Osteocyte (in vitro differentiated cells): ENCODE measurements at regions not wholly inside any gene's neighbourhood (a gene's known extent, or its start where the extent isn't known, plus 50 kb on each side); places are given as distances from the start of the nearest gene placed in this dataset.

ENCODE experiments used
- DNase-seq: peaks from one replicate; pipeline ENCODE4 v3.0.0; 2021; ENCODE audit warnings: mixed read lengths; ENCODE audit not compliant: unreplicated experiment; ENCODE audit errors: extremely low spot score
- H3K27ac Mint-ChIP-seq: one replicate; pipeline ENCODE4 v1.8.0; 2021; ENCODE audit warnings: mild to moderate bottlenecking, mixed read lengths; ENCODE audit not compliant: unreplicated experiment
- H3K27me3 Mint-ChIP-seq: one replicate; pipeline ENCODE4 v1.8.0; 2021; ENCODE audit warnings: mixed read lengths; ENCODE audit not compliant: unreplicated experiment
- H3K36me3 Mint-ChIP-seq: one replicate; pipeline ENCODE4 v1.8.0; 2021; ENCODE audit warnings: mixed read lengths; ENCODE audit not compliant: unreplicated experiment
- H3K4me1 Mint-ChIP-seq: one replicate; pipeline ENCODE4 v1.8.0; 2021; ENCODE audit warnings: mixed read lengths; ENCODE audit not compliant: unreplicated experiment
- H3K4me3 Mint-ChIP-seq: one replicate; pipeline ENCODE4 v1.8.0; 2021; ENCODE audit warnings: mild to moderate bottlenecking, moderate library complexity, mixed read lengths; ENCODE audit not compliant: unreplicated experiment
- H3K9me3 Mint-ChIP-seq: one replicate; pipeline ENCODE4 v1.8.0; 2021; ENCODE audit warnings: mixed read lengths; ENCODE audit not compliant: unreplicated experiment
- CTCF ChIP-seq: fragments of 200-600 bp; sonication (generic); IDR thresholded peaks from 2 replicates; pipeline ENCODE4 v1.5.0; 2021; ENCODE audit warnings: antibody characterized with exemption, mild to moderate bottlenecking, moderate library complexity

GRCh38 chr11:70540196-70540595 is 141.9 kb downstream of the CTTN start:
- Mint-ChIP-seq H3K4me1 (no peaks in the 10 kb centered on the region), H3K27me3 (no peaks in the 10 kb centered on the region), H3K9me3 (no peaks in the 10 kb centered on the region), H3K27ac (no peak overlapping the region), H3K36me3 (no peaks in the 10 kb centered on the region), H3K4me3 (no peak overlapping the region)
- TF ChIP-seq CTCF, result no peak
- no peak for DNase-seq

GRCh38 chr11:70541176-70541575 is 142.8 kb downstream of the CTTN start:
- Mint-ChIP-seq H3K4me3 (no peak overlapping the region), H3K27ac (no peak overlapping the region), H3K4me1 (no peaks in the 10 kb centered on the region), H3K36me3 (no peaks in the 10 kb centered on the region), H3K9me3 (no peaks in the 10 kb centered on the region), H3K27me3 (no peaks in the 10 kb centered on the region)
- TF ChIP-seq CTCF, result no peak
- DNase-seq, result no peak

- Mint-ChIP-seq H3K4me3 (no peak overlapping the region), H3K36me3 (no peaks in the 10 kb centered on the region), H3K27ac (no peak overlapping the region), H3K27me3 (no peaks in the 10 kb centered on the region), H3K4me1 (no peaks in the 10 kb centered on the region), H3K9me3 (no peaks in the 10 kb centered on the region)
- DNase-seq, result no peak
- TF ChIP-seq CTCF, result no peak
These were observed 143.4 kb downstream of the CTTN start for GRCh38 chr11:70541699-70542098.

GRCh38 chr11:70542406-70542805 is 144.1 kb downstream of the CTTN start:
- no peak for TF ChIP-seq CTCF
- H3K27me3 Mint-ChIP-seq, result peaks cover 2% of the 10 kb centered on the region
- H3K4me1 Mint-ChIP-seq, result no peaks in the 10 kb centered on the region
- no peak overlapping the region for H3K4me3 Mint-ChIP-seq
- H3K36me3 Mint-ChIP-seq, result no peaks in the 10 kb centered on the region
- no peak overlapping the region for H3K27ac Mint-ChIP-seq
- H3K9me3 Mint-ChIP-seq, result no peaks in the 10 kb centered on the region
- DNase-seq, result no peak

GRCh38 chr11:70542811-70543210 is 144.5 kb downstream of the CTTN start:
- Mint-ChIP-seq H3K4me3 (no peak overlapping the region), H3K36me3 (no peaks in the 10 kb centered on the region), H3K9me3 (no peaks in the 10 kb centered on the region), H3K27ac (no peak overlapping the region), H3K4me1 (no peaks in the 10 kb centered on the region), H3K27me3 (peaks cover 2% of the 10 kb centered on the region)
- TF ChIP-seq CTCF, result no peak
- DNase-seq, result no peak
